Calu3 (cell line): ENCODE measurements at regions not wholly inside any gene's neighbourhood (a gene's known extent, or its start where the extent isn't known, plus 50 kb on each side); places are given as distances from the start of the nearest gene placed in this dataset.
A peak's percentile ranks its signal among the peaks of the same experiment; 100 is the strongest.
"Not testable (repeated sequence)": the region's sequence is repeated elsewhere in the genome, so short reads cannot be mapped to it uniquely, and the experiment has no call there.

Source experiments
- BruUV-seq: library from RNA; stranded (reverse); fragments of 400-500 nt; replicated peaks from 2 replicates; lab custom pipeline; 2021; lab: Mats Ljungman, UMichigan
- CTCF ChIA-PET: fragments of 300-600 bp; sonication (Branson Sonifier 250); formaldehyde crosslinking; loops from one replicate; lab custom pipeline; 2022; ENCODE audit warnings: antibody characterized with exemption; lab: Charles Lee
- DNase-seq: peaks from one replicate; pipeline ENCODE4 v3.0.0; 2022
- H3K27ac Mint-ChIP-seq: one replicate; pipeline ENCODE4 v1.8.0; 2022; ENCODE audit warnings: mixed read lengths; ENCODE audit not compliant: unreplicated experiment
- H3K27me3 Mint-ChIP-seq: one replicate; pipeline ENCODE4 v1.8.0; 2022; ENCODE audit warnings: mixed read lengths; ENCODE audit not compliant: unreplicated experiment
- H3K36me3 Mint-ChIP-seq: one replicate; pipeline ENCODE4 v1.8.0; 2022; ENCODE audit warnings: mild to moderate bottlenecking, moderate library complexity, mixed read lengths; ENCODE audit not compliant: insufficient read depth, unreplicated experiment
- H3K4me1 Mint-ChIP-seq: one replicate; pipeline ENCODE4 v1.8.0; 2022; ENCODE audit warnings: mild to moderate bottlenecking, low read depth, mixed read lengths; ENCODE audit not compliant: unreplicated experiment
- H3K4me3 Mint-ChIP-seq: one replicate; pipeline ENCODE4 v1.8.0; 2022; ENCODE audit warnings: mild to moderate bottlenecking, low read depth, moderate library complexity, mixed read lengths; ENCODE audit not compliant: unreplicated experiment
- H3K9me3 Mint-ChIP-seq: one replicate; pipeline ENCODE4 v1.8.0; 2022; ENCODE audit warnings: low read depth, mixed read lengths; ENCODE audit not compliant: unreplicated experiment
- intact Hi-C: fragments of 100-400 bp; cut with micrococcal nuclease; formaldehyde crosslinking; loops from one replicate; pipeline ENCODE4 v1.10.0; 2022; ENCODE audit not compliant: unreplicated experiment
- TF ChIP-seq, protein P1 (sequence below): fragments of 200-600 bp; IDR thresholded peaks from one replicate; pipeline ENCODE4 v1.8.0; 2022; ENCODE audit warnings: antibody characterized with exemption; ENCODE audit not compliant: unreplicated experiment

DNA sequence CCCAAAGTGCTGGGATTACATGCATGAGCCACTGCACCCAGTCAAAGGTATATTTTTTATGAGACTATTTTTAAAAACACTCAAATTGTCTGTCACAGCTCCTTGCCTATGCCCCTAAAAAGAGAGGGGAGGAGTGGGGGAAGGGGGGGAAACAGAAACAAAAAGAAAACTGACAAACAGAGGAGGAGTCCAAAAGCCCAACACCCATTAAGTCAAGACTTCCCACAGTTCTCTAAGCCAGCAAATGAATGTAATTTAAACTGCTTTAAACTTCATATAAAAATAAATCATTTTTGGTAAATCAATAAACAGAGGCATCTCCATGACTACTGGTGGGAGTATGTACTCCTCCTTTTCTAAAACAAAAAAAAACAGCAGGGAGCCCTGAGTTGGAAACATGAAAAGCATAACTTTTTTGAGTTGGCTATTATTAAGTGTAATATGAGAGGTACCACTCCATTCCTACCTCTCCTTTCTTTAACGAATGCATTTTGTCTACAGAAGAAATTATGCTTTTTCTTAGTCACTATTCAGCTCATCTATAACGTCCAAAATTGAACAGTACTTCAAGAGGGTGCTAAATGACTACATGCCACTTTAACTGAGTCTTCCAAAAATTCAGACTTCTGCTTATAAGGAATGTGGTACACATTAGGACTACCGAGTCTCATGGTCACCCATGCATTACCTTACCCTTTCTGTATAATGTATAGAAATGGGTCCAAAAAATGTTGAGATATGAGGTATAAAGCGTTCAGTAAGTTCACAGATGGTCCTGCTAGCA lies 119.0 kb upstream of the PRSS16 start:
- intact Hi-C loops, result no loop called here
- no peaks in the 10 kb centered on the region for H3K9me3 Mint-ChIP-seq
- H3K4me3 Mint-ChIP-seq, result no peak overlapping the region
- CTCF ChIA-PET, result interaction anchor here (1.0 kb wide), 1 partner anchor 19 kb away, joined by 6 read pairs; a partner anchor contains a TSS
- DNase-seq, result no peak
- H3K4me1 Mint-ChIP-seq, result peaks cover 18% of the 10 kb centered on the region
- H3K27me3 Mint-ChIP-seq, result no peaks in the 10 kb centered on the region
- H3K36me3 Mint-ChIP-seq, result peaks cover 4% of the 10 kb centered on the region
- H3K27ac Mint-ChIP-seq, result no peak overlapping the region
- TF ChIP-seq, protein P1, sequence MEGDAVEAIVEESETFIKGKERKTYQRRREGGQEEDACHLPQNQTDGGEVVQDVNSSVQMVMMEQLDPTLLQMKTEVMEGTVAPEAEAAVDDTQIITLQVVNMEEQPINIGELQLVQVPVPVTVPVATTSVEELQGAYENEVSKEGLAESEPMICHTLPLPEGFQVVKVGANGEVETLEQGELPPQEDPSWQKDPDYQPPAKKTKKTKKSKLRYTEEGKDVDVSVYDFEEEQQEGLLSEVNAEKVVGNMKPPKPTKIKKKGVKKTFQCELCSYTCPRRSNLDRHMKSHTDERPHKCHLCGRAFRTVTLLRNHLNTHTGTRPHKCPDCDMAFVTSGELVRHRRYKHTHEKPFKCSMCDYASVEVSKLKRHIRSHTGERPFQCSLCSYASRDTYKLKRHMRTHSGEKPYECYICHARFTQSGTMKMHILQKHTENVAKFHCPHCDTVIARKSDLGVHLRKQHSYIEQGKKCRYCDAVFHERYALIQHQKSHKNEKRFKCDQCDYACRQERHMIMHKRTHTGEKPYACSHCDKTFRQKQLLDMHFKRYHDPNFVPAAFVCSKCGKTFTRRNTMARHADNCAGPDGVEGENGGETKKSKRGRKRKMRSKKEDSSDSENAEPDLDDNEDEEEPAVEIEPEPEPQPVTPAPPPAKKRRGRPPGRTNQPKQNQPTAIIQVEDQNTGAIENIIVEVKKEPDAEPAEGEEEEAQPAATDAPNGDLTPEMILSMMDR, result no peak
- no TSS peak for BruUV-seq

DNA sequence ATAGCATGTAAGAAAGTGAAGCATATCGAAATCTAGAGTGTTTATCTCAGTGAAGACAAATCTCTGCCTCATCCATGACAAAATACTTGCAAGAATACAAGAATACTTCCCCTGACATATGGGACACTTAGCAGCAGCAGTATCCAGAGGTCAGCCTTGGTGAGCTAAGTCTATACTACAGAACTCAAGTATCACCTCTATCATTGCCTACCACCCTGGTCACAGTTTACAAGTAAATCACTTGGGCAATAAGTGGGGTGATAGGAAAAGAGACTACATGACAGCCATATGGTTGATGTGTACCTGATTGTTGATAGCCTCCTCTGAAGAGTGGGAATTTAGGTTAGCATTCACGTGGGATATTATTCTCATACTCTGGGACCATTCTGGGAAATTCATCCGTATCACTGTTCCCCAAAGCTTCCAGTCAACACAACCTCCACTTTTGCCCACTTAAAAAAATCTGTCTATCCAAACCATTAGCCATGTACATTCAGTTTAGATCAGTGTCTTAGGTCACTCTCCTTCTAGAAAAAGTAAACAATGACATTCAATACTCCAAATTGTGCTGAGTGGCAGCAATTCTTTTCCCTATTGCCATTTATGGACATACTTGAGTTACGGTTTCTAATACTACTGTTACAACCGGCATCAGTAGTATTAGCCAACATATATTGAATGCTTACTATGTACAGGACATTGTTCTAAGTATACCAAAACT lies 118.2 kb upstream of the PRSS16 start:
- Mint-ChIP-seq H3K4me1 (peaks cover 18% of the 10 kb centered on the region), H3K9me3 (no peaks in the 10 kb centered on the region), H3K27me3 (no peaks in the 10 kb centered on the region), H3K4me3 (no peak overlapping the region), H3K27ac (no peak overlapping the region), H3K36me3 (peaks cover 4% of the 10 kb centered on the region)
- DNase-seq, result no peak
- intact Hi-C loops, result no loop called here
- TF ChIP-seq, protein P1, result no peak
- no TSS peak for BruUV-seq
- CTCF ChIA-PET, result interaction anchor here (1.0 kb wide), 1 partner anchor 18 kb away, joined by 6 read pairs; a partner anchor contains a TSS

DNA sequence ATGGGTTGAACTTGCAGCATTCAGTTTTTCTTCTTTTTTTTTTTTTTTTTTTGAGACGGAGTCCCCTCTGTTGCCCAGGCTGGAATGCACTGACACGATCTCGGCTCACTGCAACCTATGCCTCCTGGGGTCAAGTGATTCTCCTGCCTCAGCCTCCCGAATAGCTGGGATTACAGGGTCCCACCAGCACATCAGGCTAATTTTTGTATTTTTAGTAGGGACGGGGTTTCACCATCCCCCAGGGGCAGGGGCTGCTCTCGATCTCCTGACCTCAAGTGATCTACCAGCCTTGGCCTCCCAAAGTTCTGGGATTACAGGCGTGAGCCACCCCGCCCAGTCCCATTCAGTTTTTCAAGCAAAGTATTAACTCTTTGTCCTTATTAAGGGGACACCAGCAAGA lies 117.6 kb upstream of the PRSS16 start:
- peaks cover 4% of the 10 kb centered on the region for H3K36me3 Mint-ChIP-seq
- CTCF ChIA-PET, result interaction anchor here (1.0 kb wide), 1 partner anchor 17 kb away, joined by 4 read pairs; a partner anchor contains a TSS
- H3K27me3 Mint-ChIP-seq, result no peaks in the 10 kb centered on the region
- no peak for DNase-seq
- BruUV-seq, result no TSS peak
- TF ChIP-seq, protein P1, result no peak
- H3K4me3 Mint-ChIP-seq, result no peak overlapping the region
- H3K9me3 Mint-ChIP-seq, result no peaks in the 10 kb centered on the region
- H3K4me1 Mint-ChIP-seq, result peaks cover 18% of the 10 kb centered on the region
- intact Hi-C loops, result loop anchor here (5.0 to 10.0 kb wide), 3 partner anchors 762 to 858 kb away; a partner anchor contains a TSS
- no peak overlapping the region for H3K27ac Mint-ChIP-seq

DNA sequence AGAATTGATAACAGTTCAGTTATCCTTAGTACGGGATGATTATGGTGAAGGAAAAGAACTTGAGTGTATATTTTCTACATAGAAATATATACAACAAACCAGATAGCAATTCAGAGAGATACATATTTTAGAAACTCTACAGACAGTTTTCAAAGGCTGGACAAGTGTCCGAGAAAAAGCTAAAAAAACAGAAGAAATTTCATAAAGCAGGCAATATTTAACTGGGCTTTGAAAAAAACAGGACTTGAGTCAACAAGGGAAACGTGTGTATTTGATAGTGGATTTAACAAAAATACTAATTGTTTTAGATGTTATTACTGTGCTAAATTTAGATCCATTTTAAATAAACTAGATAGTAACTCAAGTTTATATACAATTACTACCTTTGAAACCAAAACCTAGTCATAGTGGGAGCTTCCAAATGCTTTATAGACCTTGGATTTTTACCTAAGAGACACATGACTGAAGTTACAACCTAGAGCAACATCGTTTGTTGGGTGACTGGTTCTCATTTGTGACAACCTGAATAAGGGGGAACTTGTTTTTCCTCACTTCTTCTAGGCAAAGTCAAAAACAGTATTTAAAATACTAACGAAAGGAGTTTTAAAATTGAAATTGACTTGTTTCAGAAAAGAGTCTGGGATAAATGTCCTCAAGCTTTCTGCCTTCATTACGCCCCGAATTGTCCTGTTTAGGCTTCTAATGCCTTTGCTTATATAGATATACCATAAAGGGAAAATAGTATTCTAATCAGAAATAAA lies 116.7 kb upstream of the PRSS16 start:
- peaks cover 18% of the 10 kb centered on the region for H3K4me1 Mint-ChIP-seq
- CTCF ChIA-PET, result interaction anchor here (0.6 to 3.0 kb wide), 5 partner anchors 14 to 346 kb away, joined by 4 to 10 read pairs (median 4); a partner anchor contains a TSS

DNA sequence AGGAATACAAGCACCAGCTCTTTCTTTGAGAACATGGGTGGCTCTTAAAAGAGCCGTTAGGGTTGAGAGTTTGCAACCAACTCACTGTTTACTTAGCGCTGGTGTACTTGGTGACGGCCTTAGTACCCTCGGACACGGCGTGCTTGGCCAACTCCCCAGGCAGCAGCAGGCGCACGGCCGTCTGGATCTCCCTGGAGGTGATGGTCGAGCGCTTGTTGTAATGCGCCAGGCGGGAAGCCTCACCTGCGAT lies 115.3 kb upstream of the PRSS16 start:
- H3K4me1 Mint-ChIP-seq, result not testable (repeated sequence)

More for the DNA sequence above, 116.7 kb upstream of the PRSS16 start:
- BruUV-seq, result no TSS peak
- Mint-ChIP-seq H3K4me3 (no peak overlapping the region), H3K27ac (no peak overlapping the region), H3K9me3 (no peaks in the 10 kb centered on the region), H3K27me3 (no peaks in the 10 kb centered on the region), H3K36me3 (peaks cover 4% of the 10 kb centered on the region)
- DNase-seq, result no peak
- TF ChIP-seq, protein P1, result no peak
- intact Hi-C loops, result loop anchor here (5.0 to 10.0 kb wide), 3 partner anchors 761 to 859 kb away; a partner anchor contains a TSS

More for the DNA sequence above, 115.3 kb upstream of the PRSS16 start:
- not testable (repeated sequence) for H3K4me3 Mint-ChIP-seq, H3K9me3 Mint-ChIP-seq, H3K27ac Mint-ChIP-seq, H3K36me3 Mint-ChIP-seq, H3K27me3 Mint-ChIP-seq, DNase-seq
- intact Hi-C loops, result loop anchor here (1.0 to 10.0 kb wide), 4 partner anchors 14 to 860 kb away; a partner anchor contains a TSS
- BruUV-seq, result TSS peak; percentile 89
- CTCF ChIA-PET, result interaction anchor here (0.5 to 3.0 kb wide), 4 partner anchors 13 to 538 kb away, joined by 3 to 10 read pairs (median 5); a partner anchor contains a TSS
